SK-N-SH (cell line): ENCODE measurements at regions not wholly inside any gene's neighbourhood (a gene's known extent, or its start where the extent isn't known, plus 50 kb on each side); places are given as distances from the start of the nearest gene placed in this dataset.
"Not testable (repeated sequence)": the region's sequence is repeated elsewhere in the genome, so short reads cannot be mapped to it uniquely, and the experiment has no call there.

Experiments
- CTCF ChIA-PET: fragments of 300-600, 350-600 bp; formaldehyde crosslinking; extraction: SDS; loops from one replicate; lab custom pipeline; 2021; lab: Yijun Ruan, JAX
- POLR2A ChIA-PET: fragments of 350-600 bp; sonication (Branson Sonifier 250); formaldehyde crosslinking; extraction: SDS; loops from one replicate; lab custom pipeline; 2020; ENCODE audit warnings: antibody characterized with exemption, inconsistent platforms; lab: Yijun Ruan, JAX
- DNase-seq: peaks from one replicate; pipeline ENCODE4 v3.0.0; 2012
- H2AFZ ChIP-seq: fragments of 200-600 bp; sonication (generic); 2 replicates; pipeline ENCODE4 v1.8.1; 2016; ENCODE audit warnings: antibody characterized with exemption, mild to moderate bottlenecking, low read depth
- H3F3A ChIP-seq: fragments of 200-600 bp; sonication (generic); replicated peaks from 2 replicates; pipeline ENCODE3; 2016; ENCODE audit warnings: antibody characterized with exemption, mild to moderate bottlenecking; ENCODE audit not compliant: insufficient read depth
- H3K27ac ChIP-seq, 2 experiments: fragments of 200-500 bp in 1 of 2; fragments of 200-600 bp in 1 of 2; sonication (Bioruptor generic) in 1 of 2; sonication (generic), shearing (Covaris generic) in 1 of 2; 2 replicates each; pipeline versions ENCODE4 v1.5.1 to v1.6.1; 2014 to 2016; ENCODE audit warnings: low read depth in 2 of 2, inconsistent platforms in 1 of 2, low read length in 1 of 2, mild to moderate bottlenecking in 1 of 2, mixed read lengths in 1 of 2
- H3K27me3 ChIP-seq: fragments of 200-600 bp; sonication (generic), shearing (Covaris generic); 2 replicates; pipeline ENCODE4 v1.6.1; 2016; ENCODE audit warnings: mixed run types; ENCODE audit not compliant: insufficient read depth
- H3K36me3 ChIP-seq, 2 experiments: fragments of 200-500 bp in 1 of 2; fragments of 200-600 bp in 1 of 2; sonication (Bioruptor generic) in 1 of 2; sonication (generic) in 1 of 2; replicated peaks in 1 of 2; 2 replicates each; pipeline versions ENCODE3 to v1.5.1; 2014 to 2016; ENCODE audit warnings: low read length in 1 of 2, mild to moderate bottlenecking in 1 of 2; ENCODE audit not compliant: insufficient read depth in 2 of 2, control insufficient read depth in 1 of 2
- H3K4me1 ChIP-seq, 2 experiments: fragments of 200-500 bp in 1 of 2; fragments of 200-600 bp in 1 of 2; sonication (Bioruptor generic) in 1 of 2; sonication (generic), shearing (Covaris generic) in 1 of 2; 2 replicates each; pipeline versions ENCODE4 v1.5.1 to v1.6.1; 2014 to 2016; ENCODE audit warnings: low read depth in 1 of 2, low read length in 1 of 2, mixed run types in 1 of 2; ENCODE audit not compliant: insufficient read depth in 2 of 2, control insufficient read depth in 1 of 2
- H3K4me2 ChIP-seq: fragments of 200-600 bp; sonication (generic), shearing (Covaris generic); 2 replicates; pipeline ENCODE4 v1.6.1; 2017; ENCODE audit warnings: mixed run types
- H3K4me3 ChIP-seq, 2 experiments: fragments of 200-500 bp in 1 of 2; fragments of 200-600 bp in 1 of 2; sonication (Bioruptor generic) in 1 of 2; sonication (generic), shearing (Covaris generic) in 1 of 2; 2 replicates each; pipeline versions ENCODE4 v1.5.1 to v1.8.1; 2014 to 2016; ENCODE audit warnings: low read depth in 2 of 2, inconsistent platforms in 1 of 2, low read length in 1 of 2, mild to moderate bottlenecking in 1 of 2, mixed read lengths in 1 of 2, moderate library complexity in 1 of 2
- H3K79me2 ChIP-seq: fragments of 200-600 bp; sonication (generic); 2 replicates; pipeline ENCODE4 v1.8.1; 2017; ENCODE audit warnings: mild to moderate bottlenecking; ENCODE audit not compliant: insufficient read depth
- H3K9ac ChIP-seq: fragments of 200-600 bp; sonication (generic); 2 replicates; pipeline ENCODE4 v1.6.1; 2017; ENCODE audit warnings: mixed run types
- H3K9me2 ChIP-seq: fragments of 200-600 bp; sonication (generic); 2 replicates; pipeline ENCODE4 v1.6.1; 2017; ENCODE audit warnings: mixed run types
- H3K9me3 ChIP-seq: fragments of 200-600 bp; sonication (generic); 2 replicates; pipeline ENCODE4 v1.6.1; 2017; ENCODE audit warnings: mixed run types, mild to moderate bottlenecking, moderate library complexity
- H4K20me1 ChIP-seq: fragments of 200-600 bp; sonication (generic); 2 replicates; pipeline ENCODE4 v1.6.1; 2017; ENCODE audit warnings: mild to moderate bottlenecking, mixed run types; ENCODE audit not compliant: insufficient read depth
- FOXM1 ChIP-seq: IDR thresholded peaks from 2 replicates; pipeline ENCODE4 v1.4.0; 2012; ENCODE audit warnings: low read depth, mild to moderate bottlenecking
- GABPA ChIP-seq: IDR thresholded peaks from 2 replicates; pipeline ENCODE4 v1.4.0; 2012; ENCODE audit warnings: low read depth, mild to moderate bottlenecking
- JUND ChIP-seq: IDR thresholded peaks from 2 replicates; pipeline ENCODE4 v1.4.0; 2012
- MXI1 ChIP-seq: IDR thresholded peaks from 2 replicates; pipeline ENCODE4 v1.6.1; 2012; ENCODE audit warnings: mild to moderate bottlenecking, low read depth, low read length, improper control_type of control experiment
- NFIC ChIP-seq: IDR thresholded peaks from 2 replicates; pipeline ENCODE4 v1.4.0; 2012; ENCODE audit warnings: borderline replicate concordance
- POLR2AphosphoS5 ChIP-seq: IDR thresholded peaks from 2 replicates; pipeline ENCODE4 v1.6.1; 2012; ENCODE audit warnings: low read depth, low read length
- RAD21 ChIP-seq: IDR thresholded peaks from 2 replicates; pipeline ENCODE4 v1.6.1; 2012; ENCODE audit warnings: mild to moderate bottlenecking, low read length
- RFX5 ChIP-seq: IDR thresholded peaks from 2 replicates; pipeline ENCODE4 v1.6.1; 2012; ENCODE audit warnings: mild to moderate bottlenecking, improper control_type of control experiment, low read length
- RXRA ChIP-seq: IDR thresholded peaks from 2 replicates; pipeline ENCODE4 v1.4.0; 2012; ENCODE audit warnings: low read depth, mild to moderate bottlenecking, borderline replicate concordance
- SMC3 ChIP-seq: IDR thresholded peaks from 2 replicates; pipeline ENCODE4 v1.6.1; 2012; ENCODE audit warnings: low read depth, low read length, improper control_type of control experiment
- USF2 ChIP-seq: fragments of 150-350 bp; IDR thresholded peaks from 2 replicates; pipeline ENCODE4 v1.6.1; 2017; ENCODE audit warnings: antibody characterized with exemption, low read length, low read depth, borderline replicate concordance
- ZBTB33 ChIP-seq: IDR thresholded peaks from 2 replicates; pipeline ENCODE4 v1.4.0; 2012; ENCODE audit warnings: low read depth, borderline replicate concordance
- WGBS: methylation state at CpG from one replicate; pipeline ENCODE4 v1.1.6; 2017; ENCODE audit warnings: low lambda C conversion rate; 5-methylcytosine and 5-hydroxymethylcytosine counted together
- TF ChIP-seq, protein P1 (sequence below): IDR thresholded peaks from 2 replicates; pipeline ENCODE4; 2012
- TF ChIP-seq, protein P2 (sequence below): IDR thresholded peaks from 2 replicates; pipeline ENCODE4 v1.4.0; 2012; ENCODE audit warnings: low read depth
- TF ChIP-seq, protein P3 (sequence below): fragments of 150-350 bp; IDR thresholded peaks from 2 replicates; pipeline ENCODE4 v1.6.1; 2016; ENCODE audit warnings: mild to moderate bottlenecking, low read depth, low read length

GRCh38 chr6:117007659-117008058, 130.6 kb downstream of the RFX6 start:
- Histone ChIP-seq H3K9ac (no peak overlapping the region), H4K20me1 (no peaks in the 10 kb centered on the region), H3K4me3 (no peak overlapping the region), H3K36me3 (no peaks in the 10 kb centered on the region), H3K79me2 (no peaks in the 10 kb centered on the region), H3F3A (no peaks in the 10 kb centered on the region), H3K27me3 (no peaks in the 10 kb centered on the region), H3K9me3 (no peaks in the 10 kb centered on the region), H3K27ac (no peak overlapping the region), H3K9me2 (no peaks in the 10 kb centered on the region), H3K4me2 (no peak overlapping the region), H3K4me1 (no peaks in the 10 kb centered on the region), H2AFZ (no peak overlapping the region)
- CTCF ChIA-PET: no interaction called here
- WGBS: 2% methylated on average over 3 of the region's 3 CpGs
- TF ChIP-seq, protein P1, sequence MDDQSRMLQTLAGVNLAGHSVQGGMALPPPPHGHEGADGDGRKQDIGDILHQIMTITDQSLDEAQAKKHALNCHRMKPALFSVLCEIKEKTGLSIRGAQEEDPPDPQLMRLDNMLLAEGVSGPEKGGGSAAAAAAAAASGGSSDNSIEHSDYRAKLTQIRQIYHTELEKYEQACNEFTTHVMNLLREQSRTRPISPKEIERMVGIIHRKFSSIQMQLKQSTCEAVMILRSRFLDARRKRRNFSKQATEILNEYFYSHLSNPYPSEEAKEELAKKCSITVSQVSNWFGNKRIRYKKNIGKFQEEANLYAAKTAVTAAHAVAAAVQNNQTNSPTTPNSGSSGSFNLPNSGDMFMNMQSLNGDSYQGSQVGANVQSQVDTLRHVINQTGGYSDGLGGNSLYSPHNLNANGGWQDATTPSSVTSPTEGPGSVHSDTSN: no peak
- no peak for TF ChIP-seq USF2
- TF ChIP-seq NFIC: no peak
- no peak for TF ChIP-seq MXI1
- DNase-seq: no peak
- POLR2A ChIA-PET: no interaction called here

- ChIA-PET CTCF (no interaction called here), POLR2A (no interaction called here)
- H3K79me2 ChIP-seq: no peaks in the 10 kb centered on the region
- TF ChIP-seq, protein P1: no peak
- TF ChIP-seq, protein P2, sequence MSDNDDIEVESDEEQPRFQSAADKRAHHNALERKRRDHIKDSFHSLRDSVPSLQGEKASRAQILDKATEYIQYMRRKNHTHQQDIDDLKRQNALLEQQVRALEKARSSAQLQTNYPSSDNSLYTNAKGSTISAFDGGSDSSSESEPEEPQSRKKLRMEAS: no peak
- TF ChIP-seq, protein P3, sequence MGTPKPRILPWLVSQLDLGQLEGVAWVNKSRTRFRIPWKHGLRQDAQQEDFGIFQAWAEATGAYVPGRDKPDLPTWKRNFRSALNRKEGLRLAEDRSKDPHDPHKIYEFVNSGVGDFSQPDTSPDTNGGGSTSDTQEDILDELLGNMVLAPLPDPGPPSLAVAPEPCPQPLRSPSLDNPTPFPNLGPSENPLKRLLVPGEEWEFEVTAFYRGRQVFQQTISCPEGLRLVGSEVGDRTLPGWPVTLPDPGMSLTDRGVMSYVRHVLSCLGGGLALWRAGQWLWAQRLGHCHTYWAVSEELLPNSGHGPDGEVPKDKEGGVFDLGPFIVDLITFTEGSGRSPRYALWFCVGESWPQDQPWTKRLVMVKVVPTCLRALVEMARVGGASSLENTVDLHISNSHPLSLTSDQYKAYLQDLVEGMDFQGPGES: no peak
- TF ChIP-seq GABPA (no peak), RFX5 (no peak), SMC3 (no peak), USF2 (no peak), RAD21 (no peak), POLR2AphosphoS5 (no peak), ZBTB33 (no peak), JUND (no peak), RXRA (no peak), FOXM1 (no peak)
- no peak overlapping the region for H3K4me2 ChIP-seq
- no peak overlapping the region for H3K9ac ChIP-seq
- no peaks in the 10 kb centered on the region for H3K36me3 ChIP-seq
- no peak overlapping the region for H3K4me3 ChIP-seq
- no peak overlapping the region for H2AFZ ChIP-seq
- no peaks in the 10 kb centered on the region for H3F3A ChIP-seq
- no peaks in the 10 kb centered on the region for H4K20me1 ChIP-seq
- no peak for DNase-seq
- no peaks in the 10 kb centered on the region for H3K9me2 ChIP-seq
- H3K27ac ChIP-seq: no peak overlapping the region
- no peaks in the 10 kb centered on the region for H3K27me3 ChIP-seq
- no peaks in the 10 kb centered on the region for H3K9me3 ChIP-seq
- 0% methylated on average over 3 of the region's 3 CpGs for whole genome bisulfite sequencing
- no peaks in the 10 kb centered on the region for H3K4me1 ChIP-seq
Observed at GRCh38 chr6:117008618-117009017, 131.6 kb downstream of the RFX6 start.

DNA sequence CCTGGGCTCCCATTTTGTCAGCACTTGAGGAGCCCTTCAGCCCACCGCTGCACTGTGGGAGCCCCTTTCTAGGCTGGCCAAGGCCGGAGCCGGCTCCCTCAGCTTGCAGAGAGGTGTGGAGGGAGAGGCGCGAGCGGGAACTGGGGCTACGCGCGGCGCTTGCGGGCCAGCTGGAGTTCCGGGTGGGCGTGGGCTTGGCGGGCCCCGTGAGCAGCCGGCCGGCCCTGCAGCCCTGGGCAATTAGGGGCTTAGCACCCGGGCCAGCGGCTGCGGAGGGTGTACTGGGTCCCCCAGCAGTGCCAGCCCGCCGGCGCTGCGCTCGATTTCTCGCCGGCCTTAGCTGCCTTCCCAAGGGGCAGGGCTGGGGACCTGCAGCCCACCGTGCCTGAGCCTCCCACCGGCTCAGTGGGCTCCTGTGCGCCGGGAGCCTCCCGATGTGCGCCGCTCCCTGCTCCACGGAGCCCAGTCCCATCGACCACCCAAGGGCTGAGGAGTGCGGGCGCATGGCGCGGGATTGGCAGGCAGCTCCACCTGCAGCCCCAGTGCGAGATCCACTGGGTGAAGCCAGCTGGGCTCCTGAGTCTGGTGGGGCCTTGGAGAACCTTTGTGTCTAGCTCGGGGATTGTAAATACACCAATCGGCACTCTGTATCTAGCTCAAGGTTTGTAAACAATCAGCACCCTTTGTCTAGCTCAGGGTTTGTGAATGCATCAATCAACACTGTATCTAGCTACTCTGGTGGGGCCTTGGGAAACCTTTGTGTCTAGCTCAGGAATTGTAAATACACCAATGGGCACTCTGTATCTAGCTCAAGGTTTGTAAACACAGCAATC, 137.8 kb downstream of the RFX6 start:
- H3K4me2 ChIP-seq, H4K20me1 ChIP-seq, CTCF ChIA-PET, H3K27ac ChIP-seq, H3F3A ChIP-seq, H3K4me1 ChIP-seq, H3K79me2 ChIP-seq, H3K36me3 ChIP-seq, H3K9me2 ChIP-seq, H3K4me3 ChIP-seq, H3K9ac ChIP-seq, H3K9me3 ChIP-seq, POLR2A ChIA-PET, DNase-seq, H3K27me3 ChIP-seq, H2AFZ ChIP-seq: not testable (repeated sequence)
- WGBS: 46% methylated on average over 9 of the region's 43 CpGs
